CD14-positive monocyte (primary cell): ENCODE measurements at regions not wholly inside any gene's neighbourhood (a gene's known extent, or its start where the extent isn't known, plus 50 kb on each side); places are given as distances from the start of the nearest gene placed in this dataset.

ENCODE experiments used
- DNase-seq, 3 donors: peaks; one replicate each; pipeline ENCODE4 v3.0.0-alpha.2; 2011 to 2022
- H2AFZ ChIP-seq: 2 replicates; pipeline ENCODE4 v1.6.0; 2012; ENCODE audit warnings: mild to moderate bottlenecking, low read depth, low read length, inconsistent platforms; ENCODE audit not compliant: insufficient read depth, poor library complexity, severe bottlenecking
- H3K27ac ChIP-seq, 2 donors: 1 replicate in 1 of 2; 2 replicates in 1 of 2; pipeline ENCODE4 v1.5.1; 2012 to 2013; ENCODE audit warnings: low read length in 2 of 2, control low read depth in 1 of 2, inconsistent platforms in 1 of 2, low read depth in 1 of 2, mild to moderate bottlenecking in 1 of 2
- H3K27me3 ChIP-seq, 2 donors: one replicate each; pipeline versions ENCODE4 v1.6.0 to v1.6.1; 2011 to 2013; ENCODE audit warnings: low read length in 2 of 2; ENCODE audit not compliant: control insufficient read depth in 2 of 2, insufficient read depth in 2 of 2
- H3K36me3 ChIP-seq, 2 donors: replicated peaks in 1 of 2; 1 replicate in 1 of 2; 2 replicates in 1 of 2; pipeline versions ENCODE4 v1.5.1 to v1.6.1; 2012 to 2013; ENCODE audit warnings: low read length in 2 of 2, control low read depth in 1 of 2, inconsistent platforms in 1 of 2, mild to moderate bottlenecking in 1 of 2; ENCODE audit not compliant: insufficient read depth in 2 of 2, control insufficient read depth in 1 of 2
- H3K4me1 ChIP-seq, 2 donors: 1 replicate in 1 of 2; 2 replicates in 1 of 2; pipeline versions ENCODE4 v1.5.1 to v1.6.1; 2012 to 2013; ENCODE audit warnings: low read length in 2 of 2, control low read depth in 1 of 2, inconsistent platforms in 1 of 2, mild to moderate bottlenecking in 1 of 2, moderate library complexity in 1 of 2; ENCODE audit not compliant: insufficient read depth in 2 of 2, control insufficient read depth in 1 of 2
- H3K4me2 ChIP-seq: replicated peaks from 2 replicates; pipeline ENCODE3; 2012; ENCODE audit warnings: low read length, moderate library complexity, mild to moderate bottlenecking; ENCODE audit not compliant: poor library complexity, severe bottlenecking; ENCODE audit errors: extremely low read depth
- H3K4me3 ChIP-seq, 3 experiments: fragments of 200-600 bp in 1 of 3; sonication (generic) in 1 of 3; replicated peaks in 1 of 3; 1 replicate in 2 of 3; 2 replicates in 1 of 3; pipeline ENCODE4 v1.5.1; 2011 to 2013; ENCODE audit warnings: low read length in 3 of 3, mild to moderate bottlenecking in 3 of 3, control low read depth in 2 of 3, low read depth in 2 of 3, inconsistent platforms in 1 of 3, moderate library complexity in 1 of 3
- H3K79me2 ChIP-seq: 2 replicates; pipeline ENCODE4 v1.6.0; 2012; ENCODE audit warnings: mild to moderate bottlenecking, control low read depth, inconsistent platforms, low read length, moderate library complexity; ENCODE audit not compliant: insufficient read depth
- H3K9ac ChIP-seq: 2 replicates; pipeline ENCODE4 v1.6.0; 2017; ENCODE audit warnings: low read length, mild to moderate bottlenecking; ENCODE audit not compliant: insufficient read depth, poor library complexity, severe bottlenecking
- H3K9me3 ChIP-seq, 2 donors: replicated peaks in 1 of 2; 1 replicate in 1 of 2; 2 replicates in 1 of 2; pipeline versions ENCODE4 v1.5.1 to v1.6.1; 2012 to 2013; ENCODE audit warnings: low read length in 2 of 2, control low read depth in 1 of 2; ENCODE audit not compliant: control insufficient read depth in 1 of 2, insufficient read depth in 1 of 2
- H4K20me1 ChIP-seq: 2 replicates; pipeline ENCODE4 v1.6.0; 2012; ENCODE audit warnings: mild to moderate bottlenecking, low read length, control low read depth, moderate library complexity; ENCODE audit not compliant: insufficient read depth
- H3K27ac Mint-ChIP-seq, 7 donors: one replicate each; pipeline ENCODE4 v1.8.0; 2020; ENCODE audit warnings: mild to moderate bottlenecking in 7 of 7, mixed read lengths in 7 of 7, moderate library complexity in 6 of 7, inconsistent platforms in 2 of 7
- H3K27me3 Mint-ChIP-seq, 3 donors: one replicate each; pipeline ENCODE4 v1.8.0; 2021 to 2022; ENCODE audit warnings: low read depth in 3 of 3, mild to moderate bottlenecking in 3 of 3, mixed read lengths in 3 of 3, moderate library complexity in 3 of 3, inconsistent platforms in 1 of 3
- H3K36me3 Mint-ChIP-seq, 2 donors: one replicate each; pipeline ENCODE4 v1.8.0; 2020; ENCODE audit warnings: mixed read lengths in 2 of 2, inconsistent platforms in 1 of 2, mild to moderate bottlenecking in 1 of 2
- H3K4me1 Mint-ChIP-seq: one replicate; pipeline ENCODE4 v1.8.0; 2020; ENCODE audit warnings: mild to moderate bottlenecking, mixed read lengths
- H3K4me3 Mint-ChIP-seq, 2 donors: one replicate each; pipeline ENCODE4 v1.8.0; 2020; ENCODE audit warnings: mild to moderate bottlenecking in 2 of 2, mixed read lengths in 2 of 2, moderate library complexity in 1 of 2
- H3K9me3 Mint-ChIP-seq, 7 donors: one replicate each; pipeline ENCODE4 v1.8.0; 2020 to 2022; ENCODE audit warnings: mixed read lengths in 7 of 7, mild to moderate bottlenecking in 6 of 7, moderate library complexity in 6 of 7, inconsistent platforms in 2 of 7
- CTCF ChIP-seq: fragments of 200-600 bp; IDR thresholded peaks from one replicate; pipeline ENCODE4 v1.8.0; 2022; ENCODE audit warnings: antibody characterized with exemption, mild to moderate bottlenecking
- WGBS: methylation state at CpG from one replicate; pipeline ENCODE4 v1.1.5; 2013; ENCODE audit warnings: missing lambda C conversion rate; ENCODE audit not compliant: insufficient coverage; 5-methylcytosine and 5-hydroxymethylcytosine counted together
- intact Hi-C, 2 donors: fragments of 100-400 bp; cut with micrococcal nuclease; formaldehyde crosslinking; loops; one replicate each; pipeline versions ENCODE4 v1.15.0 to v1.15.1; 2023

GRCh38 chr6:117174835-117175360, 90.5 kb upstream of the VGLL2 start:
- intact Hi-C loops: no loop called here
- H3K27ac Mint-ChIP-seq: no peak overlapping the region
- no peak overlapping the region for H3K4me3 ChIP-seq
- H3K27me3 ChIP-seq: no peaks in the 10 kb centered on the region
- H3K36me3 Mint-ChIP-seq: no peaks in the 10 kb centered on the region
- no peak overlapping the region for H2AFZ ChIP-seq
- H3K4me2 ChIP-seq: no peak overlapping the region
- H3K4me1 Mint-ChIP-seq: no peaks in the 10 kb centered on the region
- H3K4me1 ChIP-seq: no peaks in the 10 kb centered on the region
- H3K4me3 Mint-ChIP-seq: no peak overlapping the region
- TF ChIP-seq CTCF: no peak
- DNase-seq: no peak
- peaks cover 0 to 1% (median 1%) of the 10 kb centered on the region in 3 donors for H3K27me3 Mint-ChIP-seq
- H4K20me1 ChIP-seq: no peaks in the 10 kb centered on the region
- no peak overlapping the region for H3K27ac ChIP-seq
- no peaks in the 10 kb centered on the region for H3K79me2 ChIP-seq
- H3K9me3 Mint-ChIP-seq: peaks cover 0 to 19% (median 6%) of the 10 kb centered on the region in 7 donors
- no peaks in the 10 kb centered on the region for H3K36me3 ChIP-seq
- H3K9ac ChIP-seq: no peak overlapping the region
- H3K9me3 ChIP-seq: peaks cover 0 to 9% of the 10 kb centered on the region in 2 donors

GRCh38 chr6:117188627-117189201, 76.6 kb upstream of the VGLL2 start:
- Mint-ChIP-seq H3K9me3 (peaks cover 0 to 2% (median 0%) of the 10 kb centered on the region in 7 donors), H3K27ac (no peak overlapping the region), H3K27me3 (no peaks in the 10 kb centered on the region), H3K4me1 (no peaks in the 10 kb centered on the region), H3K4me3 (no peak overlapping the region), H3K36me3 (no peaks in the 10 kb centered on the region)
- intact Hi-C loops: no loop called here
- WGBS: no CpG with 5 or more reads among the region's 2 CpGs
- H2AFZ ChIP-seq: no peak overlapping the region
- no peak overlapping the region for H3K4me3 ChIP-seq
- H3K9ac ChIP-seq: no peak overlapping the region
- H3K79me2 ChIP-seq: no peaks in the 10 kb centered on the region
- H3K9me3 ChIP-seq: no peaks in the 10 kb centered on the region
- no peaks in the 10 kb centered on the region for H3K4me1 ChIP-seq
- no peak overlapping the region for H3K27ac ChIP-seq
- H4K20me1 ChIP-seq: no peaks in the 10 kb centered on the region
- no peak overlapping the region for H3K4me2 ChIP-seq
- TF ChIP-seq CTCF: no peak
- no peaks in the 10 kb centered on the region for H3K36me3 ChIP-seq
- no peak for DNase-seq
- H3K27me3 ChIP-seq: no peaks in the 10 kb centered on the region
